ENCODE measurements at regions not wholly inside any gene's neighbourhood (a gene's known extent, or its start where the extent isn't known, plus 50 kb on each side); places are given as distances from the start of the nearest gene placed in this dataset.
A peak's percentile ranks its signal among the peaks of the same experiment; 100 is the strongest.

DNA sequence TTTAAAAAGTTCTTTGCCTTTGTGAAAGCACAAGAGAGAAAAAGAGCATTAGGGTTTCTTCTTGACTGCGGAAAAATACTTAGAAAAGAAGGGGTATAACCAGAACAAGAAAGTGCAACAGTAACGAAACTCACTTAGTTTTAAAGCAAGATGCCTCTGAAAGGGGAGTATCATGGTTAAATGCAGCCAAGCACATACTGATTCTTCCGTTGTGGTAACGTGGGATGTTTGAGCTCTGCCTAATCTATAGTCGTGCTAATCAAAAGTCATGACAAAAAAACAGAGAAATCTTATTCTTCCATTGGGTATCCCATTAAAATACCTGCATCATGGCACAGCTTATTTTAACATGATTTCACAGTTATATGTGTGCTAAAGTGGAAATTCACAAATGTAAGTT, 187.8 kb upstream of the LRFN5 start:
- Histone ChIP-seq H3K4me3 (ENCODE audit: extremely low read depth, insufficient read depth, low read length, poor library complexity, severe bottlenecking) (no peak overlapping the region), H3K4me1 (ENCODE audit: control insufficient read depth, insufficient read depth, low read length, poor library complexity, severe bottlenecking) (no peaks in the 10 kb centered on the region), H3K36me3 (ENCODE audit: control insufficient read depth, insufficient read depth, low read length) (no peaks in the 10 kb centered on the region), H3K27ac (ENCODE audit: low read depth, low read length, severe bottlenecking) (no peak overlapping the region), H3K9me3 (ENCODE audit: control insufficient read depth, low read length) (no peaks in the 10 kb centered on the region)
- 69 to 76% methylated on average over 2 to 4 of the region's 5 CpGs for WGBS, 2 experiments (ENCODE audit: insufficient coverage in 2 of 2)

DNA sequence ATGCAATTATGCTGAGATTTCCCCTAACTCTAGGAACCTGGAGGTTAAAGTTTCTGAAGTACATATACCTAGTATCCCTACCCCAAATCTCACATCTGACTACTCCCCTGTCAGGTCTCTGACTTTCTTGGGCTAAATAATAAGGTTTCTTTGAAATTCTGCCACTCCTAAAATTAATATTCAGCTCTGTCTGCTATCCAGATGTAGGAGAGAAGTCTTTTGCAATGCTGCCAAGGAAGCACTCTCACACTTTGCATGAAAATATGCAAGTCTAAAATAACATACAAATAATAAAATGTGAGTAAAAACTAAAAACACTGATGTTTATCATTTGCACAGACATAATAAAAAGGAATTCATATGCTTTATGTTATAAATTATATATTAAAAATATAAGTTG, 196.9 kb upstream of the LRFN5 start:
- H3K9me3 ChIP-seq (ENCODE audit: control insufficient read depth, low read length) = no peaks in the 10 kb centered on the region
- H3K4me3 ChIP-seq (ENCODE audit: extremely low read depth, insufficient read depth, low read length, poor library complexity, severe bottlenecking) = no peak overlapping the region
- H3K4me1 ChIP-seq (ENCODE audit: control insufficient read depth, insufficient read depth, low read length, poor library complexity, severe bottlenecking) = no peaks in the 10 kb centered on the region
- H3K27ac ChIP-seq (ENCODE audit: low read depth, low read length, severe bottlenecking) = no peak overlapping the region
- no peaks in the 10 kb centered on the region for H3K36me3 ChIP-seq (ENCODE audit: control insufficient read depth, insufficient read depth, low read length)

DNA sequence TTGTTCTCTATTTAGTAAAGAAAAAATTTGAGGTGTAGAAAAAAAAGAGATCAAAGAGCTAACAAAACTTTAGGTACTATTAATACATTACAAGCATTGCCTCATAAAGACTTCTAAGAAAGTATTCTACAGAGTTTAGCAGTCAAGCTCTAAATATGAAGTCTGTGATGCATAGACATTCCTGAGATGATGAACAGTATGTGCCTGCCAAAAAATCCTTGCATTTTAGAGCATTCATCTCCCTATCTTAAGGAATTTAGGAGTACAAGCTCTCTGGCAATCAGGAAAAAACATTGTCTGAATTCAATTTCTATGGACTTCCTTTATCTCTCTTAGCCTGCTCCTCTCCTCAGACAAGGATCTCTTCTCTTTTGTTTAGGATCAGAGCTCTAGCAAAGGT, 202.6 kb upstream of the LRFN5 start:
- Histone ChIP-seq H3K9me3 (ENCODE audit: control insufficient read depth, low read length) (no peaks in the 10 kb centered on the region), H3K4me1 (ENCODE audit: control insufficient read depth, insufficient read depth, low read length, poor library complexity, severe bottlenecking) (no peaks in the 10 kb centered on the region), H3K36me3 (ENCODE audit: control insufficient read depth, insufficient read depth, low read length) (no peaks in the 10 kb centered on the region), H3K27ac (ENCODE audit: low read depth, low read length, severe bottlenecking) (no peak overlapping the region), H3K4me3 (ENCODE audit: extremely low read depth, insufficient read depth, low read length, poor library complexity, severe bottlenecking) (no peak overlapping the region)

DNA sequence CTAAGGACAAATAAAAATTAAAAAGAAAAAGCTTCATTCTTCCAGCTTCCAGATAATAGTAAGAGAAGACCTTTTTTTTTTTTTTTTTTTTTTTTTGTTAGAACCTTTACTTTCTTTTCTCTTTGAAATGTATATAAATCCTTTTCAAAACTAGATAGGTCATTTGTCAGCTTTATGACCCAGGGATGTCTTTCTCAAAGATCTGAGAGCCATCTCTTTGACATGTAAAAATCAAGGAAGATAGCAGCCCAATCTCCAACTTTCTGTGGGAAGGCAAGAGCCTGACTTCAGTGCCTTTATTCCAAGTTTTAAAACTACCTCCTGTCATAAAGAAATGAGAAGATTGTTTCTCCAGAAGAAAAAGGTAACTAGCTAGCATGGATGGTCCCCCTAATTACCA, 203.3 kb upstream of the LRFN5 start:
- Histone ChIP-seq H3K36me3 (ENCODE audit: control insufficient read depth, insufficient read depth, low read length) (no peaks in the 10 kb centered on the region), H3K9me3 (ENCODE audit: control insufficient read depth, low read length) (no peaks in the 10 kb centered on the region), H3K4me1 (ENCODE audit: control insufficient read depth, insufficient read depth, low read length, poor library complexity, severe bottlenecking) (peaks cover 3% of the 10 kb centered on the region), H3K27ac (ENCODE audit: low read depth, low read length, severe bottlenecking) (no peak overlapping the region), H3K4me3 (ENCODE audit: extremely low read depth, insufficient read depth, low read length, poor library complexity, severe bottlenecking) (no peak overlapping the region)

DNA sequence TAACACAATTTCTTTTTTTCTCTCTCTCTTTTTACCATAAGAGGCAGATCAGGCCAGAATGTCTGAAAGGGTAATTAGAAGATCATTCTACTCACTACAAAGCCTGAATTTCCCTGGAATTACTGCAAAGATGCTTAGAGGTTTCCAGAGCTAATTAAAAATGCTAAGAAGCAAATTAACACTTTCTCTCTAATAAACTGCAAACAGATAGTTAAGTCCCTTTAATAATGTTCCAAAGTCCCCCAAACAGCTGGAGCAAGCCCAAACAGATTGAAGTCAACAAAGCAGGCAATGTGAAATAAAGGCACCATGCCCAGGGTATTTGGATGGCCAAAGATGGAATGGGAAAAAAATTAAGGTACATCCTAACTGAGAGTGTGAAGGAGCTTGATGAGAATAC, 208.8 kb upstream of the LRFN5 start:
- Histone ChIP-seq H3K9me3 (ENCODE audit: control insufficient read depth, low read length) (no peaks in the 10 kb centered on the region), H3K4me3 (ENCODE audit: extremely low read depth, insufficient read depth, low read length, poor library complexity, severe bottlenecking) (no peak overlapping the region), H3K4me1 (ENCODE audit: control insufficient read depth, insufficient read depth, low read length, poor library complexity, severe bottlenecking) (peaks cover 3% of the 10 kb centered on the region), H3K36me3 (ENCODE audit: control insufficient read depth, insufficient read depth, low read length) (no peaks in the 10 kb centered on the region), H3K27ac (ENCODE audit: low read depth, low read length, severe bottlenecking) (peak overlapping the region; percentile 50)

DNA sequence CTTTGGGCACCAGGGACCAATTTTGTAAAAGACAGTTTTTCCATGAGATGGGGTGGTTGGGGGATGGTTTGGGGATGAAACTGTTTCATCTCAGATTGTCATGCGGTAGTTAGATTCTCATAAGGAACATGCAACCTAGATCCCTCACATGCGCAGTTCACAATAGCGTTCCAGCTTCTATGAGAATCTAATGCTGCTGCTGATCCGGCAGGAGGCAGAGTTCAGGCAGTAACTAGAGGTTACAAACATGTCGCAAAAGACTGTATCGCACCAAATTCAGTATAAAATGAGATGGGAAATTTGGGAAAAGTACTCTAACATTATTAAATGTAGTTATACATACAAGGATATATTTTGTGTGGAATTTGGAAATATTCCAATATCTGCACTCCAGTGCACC, 213.2 kb upstream of the LRFN5 start:
- Histone ChIP-seq H3K4me3 (ENCODE audit: extremely low read depth, insufficient read depth, low read length, poor library complexity, severe bottlenecking) (no peak overlapping the region), H3K36me3 (ENCODE audit: control insufficient read depth, insufficient read depth, low read length) (no peaks in the 10 kb centered on the region), H3K9me3 (ENCODE audit: control insufficient read depth, low read length) (no peaks in the 10 kb centered on the region), H3K4me1 (ENCODE audit: control insufficient read depth, insufficient read depth, low read length, poor library complexity, severe bottlenecking) (no peaks in the 10 kb centered on the region), H3K27ac (ENCODE audit: low read depth, low read length, severe bottlenecking) (no peak overlapping the region)
- WGBS, 2 experiments (ENCODE audit: insufficient coverage in 2 of 2) = 90 to 100% methylated on average over 3 of the region's 6 CpGs

DNA sequence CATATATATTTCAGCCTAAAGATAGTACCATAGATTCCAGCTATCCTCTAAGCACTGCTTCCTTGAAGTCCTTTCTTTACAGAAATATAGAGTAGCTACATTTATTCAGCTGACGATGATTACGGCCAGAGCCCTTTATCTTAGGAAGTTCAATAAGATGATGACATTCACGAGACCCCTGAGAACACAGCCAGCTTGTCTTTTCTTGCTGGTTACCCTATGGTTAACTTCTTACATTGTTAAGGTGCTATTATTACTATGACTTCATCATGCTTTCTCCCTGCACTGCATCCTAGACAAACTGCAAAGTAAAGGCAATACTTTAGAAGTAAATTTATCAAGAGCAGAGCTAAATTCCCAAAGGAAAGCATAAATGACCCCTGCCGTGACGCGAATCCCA, 214.4 kb upstream of the LRFN5 start:
- Histone ChIP-seq H3K27ac (ENCODE audit: low read depth, low read length, severe bottlenecking) (no peak overlapping the region), H3K4me3 (ENCODE audit: extremely low read depth, insufficient read depth, low read length, poor library complexity, severe bottlenecking) (no peak overlapping the region), H3K4me1 (ENCODE audit: control insufficient read depth, insufficient read depth, low read length, poor library complexity, severe bottlenecking) (no peaks in the 10 kb centered on the region), H3K9me3 (ENCODE audit: control insufficient read depth, low read length) (no peaks in the 10 kb centered on the region), H3K36me3 (ENCODE audit: control insufficient read depth, insufficient read depth, low read length) (no peaks in the 10 kb centered on the region)
- WGBS, 2 experiments (ENCODE audit: insufficient coverage in 2 of 2) = 90 to 100% methylated on average over 2 of the region's 6 CpGs

DNA sequence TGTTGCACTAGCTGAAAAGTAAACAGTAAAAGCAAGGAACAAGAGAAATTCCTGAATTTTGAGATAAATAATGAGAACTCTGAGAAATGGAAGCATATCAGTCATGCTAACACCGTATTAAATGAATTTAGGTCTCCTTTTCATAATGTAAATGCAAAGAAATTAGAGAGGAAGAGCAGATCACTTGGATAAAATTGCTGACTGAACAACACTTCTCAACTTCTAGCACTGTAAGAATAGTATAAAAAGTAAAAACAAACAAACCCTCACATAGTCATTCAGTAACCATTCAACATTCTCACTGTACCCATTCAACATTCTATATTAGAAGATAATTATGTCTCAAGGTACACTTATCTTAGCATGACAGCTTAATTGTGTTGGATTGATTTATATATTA, 217.3 kb upstream of the LRFN5 start:
- no peaks in the 10 kb centered on the region for H3K4me1 ChIP-seq (ENCODE audit: control insufficient read depth, insufficient read depth, low read length, poor library complexity, severe bottlenecking)
- no peaks in the 10 kb centered on the region for H3K9me3 ChIP-seq (ENCODE audit: control insufficient read depth, low read length)
- no CpG with 5 or more reads among the region's 1 CpG for WGBS, 2 experiments (ENCODE audit: insufficient coverage in 2 of 2)
- no peak overlapping the region for H3K27ac ChIP-seq (ENCODE audit: low read depth, low read length, severe bottlenecking)
- no peak overlapping the region for H3K4me3 ChIP-seq (ENCODE audit: extremely low read depth, insufficient read depth, low read length, poor library complexity, severe bottlenecking)
- no peaks in the 10 kb centered on the region for H3K36me3 ChIP-seq (ENCODE audit: control insufficient read depth, insufficient read depth, low read length)

DNA sequence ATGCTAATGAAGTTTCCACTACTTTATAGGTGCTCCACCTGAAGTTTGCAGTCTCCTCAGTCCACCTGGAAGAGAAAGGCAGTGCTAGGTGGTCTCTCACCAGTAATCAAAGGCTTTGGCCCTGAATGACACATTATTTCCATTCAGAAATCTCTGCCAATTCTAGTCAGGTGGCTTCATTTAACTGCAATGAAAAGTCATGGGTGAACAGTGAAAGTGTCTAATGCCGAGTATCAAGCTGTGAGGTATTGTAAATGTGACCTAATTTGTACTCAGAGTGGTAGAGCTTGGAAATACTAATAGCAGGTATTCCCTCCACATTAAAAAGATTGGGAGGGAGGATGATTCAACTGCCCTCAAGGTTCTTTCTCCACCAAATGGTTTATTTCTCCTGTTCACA, 220.9 kb upstream of the LRFN5 start:
- no peaks in the 10 kb centered on the region for H3K36me3 ChIP-seq (ENCODE audit: control insufficient read depth, insufficient read depth, low read length)
- WGBS, 2 experiments (ENCODE audit: insufficient coverage in 2 of 2) = no CpG with 5 or more reads among the region's 1 CpG
- no peaks in the 10 kb centered on the region for H3K4me1 ChIP-seq (ENCODE audit: control insufficient read depth, insufficient read depth, low read length, poor library complexity, severe bottlenecking)
- no peak overlapping the region for H3K27ac ChIP-seq (ENCODE audit: low read depth, low read length, severe bottlenecking)
- H3K4me3 ChIP-seq (ENCODE audit: extremely low read depth, insufficient read depth, low read length, poor library complexity, severe bottlenecking) = no peak overlapping the region
- no peaks in the 10 kb centered on the region for H3K9me3 ChIP-seq (ENCODE audit: control insufficient read depth, low read length)

DNA sequence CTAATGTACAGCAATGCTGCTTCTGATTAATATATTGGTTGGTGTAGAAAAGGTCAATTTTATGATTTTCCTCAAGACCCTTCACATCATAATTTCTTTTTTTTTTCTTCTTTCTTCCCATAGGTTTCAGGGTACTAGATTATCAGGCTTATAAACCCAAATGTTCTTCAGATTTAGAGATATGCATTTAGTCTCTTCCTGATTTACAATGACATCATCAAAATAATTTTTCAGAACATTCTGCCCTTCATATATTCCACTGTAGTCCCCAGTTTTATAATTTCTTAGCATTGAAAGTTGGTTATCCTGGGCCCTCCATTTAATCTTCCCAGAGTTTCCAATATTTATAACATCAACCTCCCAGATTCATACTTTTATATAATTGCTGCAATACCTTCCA, 226.7 kb upstream of the LRFN5 start:
- Histone ChIP-seq H3K4me1 (ENCODE audit: control insufficient read depth, insufficient read depth, low read length, poor library complexity, severe bottlenecking) (no peaks in the 10 kb centered on the region), H3K9me3 (ENCODE audit: control insufficient read depth, low read length) (no peaks in the 10 kb centered on the region), H3K27ac (ENCODE audit: low read depth, low read length, severe bottlenecking) (no peak overlapping the region), H3K4me3 (ENCODE audit: extremely low read depth, insufficient read depth, low read length, poor library complexity, severe bottlenecking) (no peak overlapping the region), H3K36me3 (ENCODE audit: control insufficient read depth, insufficient read depth, low read length) (no peaks in the 10 kb centered on the region)

DNA sequence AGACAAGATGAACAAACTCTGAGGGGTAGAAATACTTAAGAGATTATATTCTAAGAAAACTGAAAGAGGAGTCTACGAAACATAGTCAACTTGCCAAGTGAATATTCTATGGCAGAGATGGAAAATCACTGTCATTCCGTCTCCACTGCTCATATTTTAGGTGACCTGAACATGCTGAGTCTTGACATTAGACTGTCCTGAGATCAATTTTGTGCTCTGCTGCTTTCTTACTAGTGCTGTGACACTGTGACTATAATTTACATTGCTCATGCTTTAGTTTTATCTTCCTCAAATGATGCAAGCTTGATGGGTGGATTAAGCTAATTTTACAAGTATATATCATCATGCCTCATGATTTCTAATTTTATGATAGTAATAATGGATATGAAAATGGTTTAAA, 228.2 kb upstream of the LRFN5 start:
- WGBS, 2 experiments (ENCODE audit: insufficient coverage in 2 of 2) = 81 to 95% methylated on average over 2 of the region's 2 CpGs
- no peaks in the 10 kb centered on the region for H3K36me3 ChIP-seq (ENCODE audit: control insufficient read depth, insufficient read depth, low read length)
- no peak overlapping the region for H3K4me3 ChIP-seq (ENCODE audit: extremely low read depth, insufficient read depth, low read length, poor library complexity, severe bottlenecking)
- H3K27ac ChIP-seq (ENCODE audit: low read depth, low read length, severe bottlenecking) = no peak overlapping the region
- no peaks in the 10 kb centered on the region for H3K9me3 ChIP-seq (ENCODE audit: control insufficient read depth, low read length)
- no peaks in the 10 kb centered on the region for H3K4me1 ChIP-seq (ENCODE audit: control insufficient read depth, insufficient read depth, low read length, poor library complexity, severe bottlenecking)

DNA sequence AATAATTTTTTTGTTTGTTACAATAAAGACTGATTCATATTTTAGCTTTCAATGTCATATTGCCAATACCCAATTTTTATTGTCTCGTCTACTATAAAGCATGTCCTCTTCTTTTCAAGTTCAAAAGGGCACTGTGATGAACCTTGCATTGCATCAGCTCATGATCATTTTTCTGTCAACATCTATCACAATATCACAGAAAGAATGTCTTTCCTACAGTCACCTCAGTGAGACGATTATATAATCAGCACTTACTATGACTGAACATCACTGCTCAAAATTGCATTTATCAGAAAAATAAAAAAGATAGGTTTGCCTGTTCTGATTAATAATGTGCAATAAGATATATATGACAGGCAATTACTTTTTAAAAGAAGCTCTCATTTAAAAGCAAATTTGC, 228.7 kb upstream of the LRFN5 start:
- no peaks in the 10 kb centered on the region for H3K9me3 ChIP-seq (ENCODE audit: control insufficient read depth, low read length)
- no peaks in the 10 kb centered on the region for H3K4me1 ChIP-seq (ENCODE audit: control insufficient read depth, insufficient read depth, low read length, poor library complexity, severe bottlenecking)
- 100% methylated on average over 1 of the region's 2 CpGs for WGBS, 2 experiments (ENCODE audit: insufficient coverage in 2 of 2)
- no peak overlapping the region for H3K27ac ChIP-seq (ENCODE audit: low read depth, low read length, severe bottlenecking)
- no peak overlapping the region for H3K4me3 ChIP-seq (ENCODE audit: extremely low read depth, insufficient read depth, low read length, poor library complexity, severe bottlenecking)
- H3K36me3 ChIP-seq (ENCODE audit: control insufficient read depth, insufficient read depth, low read length) = no peaks in the 10 kb centered on the region

Data from mesodermal cell (in vitro differentiated cells).